HepG2 (cell line): ENCODE measurements at regions not wholly inside any gene's neighbourhood (a gene's known extent, or its start where the extent isn't known, plus 50 kb on each side); places are given as distances from the start of the nearest gene placed in this dataset.

ENCODE experiments used
- ATAC-seq: fragments of 200-7000 bp; cut with Tn5 transposase; 3 replicates; pipeline ENCODE4 v1.9.1; 2020; ENCODE audit warnings: mild to moderate bottlenecking, moderate library complexity
- BruUV-seq: library from RNA; stranded (reverse); fragments of 400-500 nt; replicated peaks from 2 replicates; lab custom pipeline; 2021; lab: Mats Ljungman, UMichigan
- CTCF ChIA-PET: fragments of 300-600 bp; formaldehyde crosslinking; extraction: SDS; loops from one replicate; lab custom pipeline; 2021; ENCODE audit warnings: low total read pairs, inconsistent platforms, low intra/inter-chr PET ratio; lab: Yijun Ruan, JAX
- POLR2A ChIA-PET: fragments of 350-600 bp; sonication (Branson Sonifier 250); formaldehyde crosslinking; loops from one replicate; lab custom pipeline; 2020; ENCODE audit warnings: antibody characterized with exemption, inconsistent platforms; lab: Yijun Ruan, JAX
- DNase-seq: peaks from one replicate; pipeline ENCODE4 v3.0.0-alpha.2; 2015; ENCODE audit warnings: low spot score
- FAIRE-seq: peaks from 3 replicates; lab custom pipeline; 2011; peaks lifted over from hg19 to GRCh38; lab: Jason Lieb, UNC
- H2AFZ ChIP-seq: one replicate; pipeline ENCODE4 v1.6.1; 2011; ENCODE audit warnings: low read length, inconsistent platforms
- H3K27ac ChIP-seq: fragments of 300-600 bp; 3 replicates; pipeline ENCODE4 v1.8.0; 2011; ENCODE audit warnings: mixed run types, mild to moderate bottlenecking, mixed read lengths, low read length, inconsistent platforms; ENCODE audit not compliant: insufficient read depth; ENCODE audit errors: extremely low read length
- H3K27me3 ChIP-seq, 2 experiments: fragments of 200-600 bp in 1 of 2; 2 replicates in 1 of 2; 3 replicates in 1 of 2; pipeline versions ENCODE4 v1.6.0 to v1.8.0; 2011; ENCODE audit warnings: low read length in 2 of 2, mild to moderate bottlenecking in 2 of 2, moderate library complexity in 2 of 2, inconsistent platforms in 1 of 2; ENCODE audit not compliant: insufficient read depth in 2 of 2, control insufficient read depth in 1 of 2
- H3K36me3 ChIP-seq, 2 experiments: fragments of 200-600 bp in 1 of 2; replicated peaks in 1 of 2; 2 replicates in 1 of 2; 3 replicates in 1 of 2; pipeline versions ENCODE4 v1.5.1 to v1.8.0; 2011; ENCODE audit warnings: low read length in 2 of 2, inconsistent platforms in 1 of 2; ENCODE audit not compliant: insufficient read depth in 2 of 2, control insufficient read depth in 1 of 2
- H3K4me1 ChIP-seq: 2 replicates; pipeline ENCODE4 v1.5.1; 2012; ENCODE audit warnings: low read length, inconsistent platforms; ENCODE audit not compliant: insufficient read depth
- H3K4me2 ChIP-seq: 2 replicates; pipeline ENCODE4 v1.6.0; 2011; ENCODE audit warnings: low read depth, low read length, inconsistent platforms
- H3K4me3 ChIP-seq, 3 experiments: fragments of 200-600 bp in 1 of 3; sonication (generic), shearing (Covaris generic) in 1 of 3; replicated peaks in 1 of 3; 2 replicates each; pipeline ENCODE4 v1.5.1; 2011 to 2016; ENCODE audit warnings: low read length in 3 of 3, inconsistent platforms in 2 of 3, low read depth in 2 of 3, mild to moderate bottlenecking in 2 of 3, control low read depth in 1 of 3, mixed read lengths in 1 of 3; ENCODE audit not compliant: insufficient read depth in 1 of 3
- H3K79me2 ChIP-seq: one replicate; pipeline ENCODE4 v1.6.1; 2011; ENCODE audit warnings: low read length, inconsistent platforms; ENCODE audit not compliant: insufficient read depth
- H3K9ac ChIP-seq: 2 replicates; pipeline ENCODE4 v1.6.0; 2011; ENCODE audit warnings: mild to moderate bottlenecking, low read depth, low read length, inconsistent platforms; ENCODE audit not compliant: insufficient read depth
- H3K9me3 ChIP-seq: 2 replicates; pipeline ENCODE4 v1.5.1; 2012; ENCODE audit warnings: mild to moderate bottlenecking, low read length
- H4K20me1 ChIP-seq: 2 replicates; pipeline ENCODE4 v1.6.0; 2011; ENCODE audit warnings: inconsistent platforms, mild to moderate bottlenecking, low read length, moderate library complexity; ENCODE audit not compliant: insufficient read depth
- HDAC2 ChIP-seq: sonication (generic); formaldehyde crosslinking; IDR thresholded peaks from 2 replicates; pipeline ENCODE4 v1.4.0; 2020; ENCODE audit warnings: missing genetic modification reagents
- KDM6A ChIP-seq: IDR thresholded peaks from 2 replicates; pipeline ENCODE4 v1.6.1; 2016; ENCODE audit warnings: low read depth
- MAX ChIP-seq: IDR thresholded peaks from 2 replicates; pipeline ENCODE4 v1.6.1; 2012; ENCODE audit warnings: inconsistent platforms
- PRDM15 ChIP-seq: sonication (generic); formaldehyde crosslinking; IDR thresholded peaks from 2 replicates; pipeline ENCODE4 v1.4.0; 2020; ENCODE audit warnings: missing genetic modification reagents
- RAD21 ChIP-seq: fragments of 450-650 bp; formaldehyde crosslinking; IDR thresholded peaks from 2 replicates; pipeline ENCODE4 v1.5.0; 2020; ENCODE audit warnings: mild to moderate bottlenecking
- SOX5 ChIP-seq: IDR thresholded peaks from 2 replicates; pipeline ENCODE4 v1.6.1; 2016; ENCODE audit warnings: borderline replicate concordance
- XBP1 ChIP-seq: sonication (generic); formaldehyde crosslinking; IDR thresholded peaks from 2 replicates; pipeline ENCODE4 v1.5.0; 2020; ENCODE audit warnings: missing genetic modification reagents
- ZNF10 ChIP-seq: sonication (generic); formaldehyde crosslinking; IDR thresholded peaks from 2 replicates; pipeline ENCODE4 v1.4.0; 2020; ENCODE audit warnings: mild to moderate bottlenecking, low read depth, missing genetic modification reagents, borderline replicate concordance
- ZNF333 ChIP-seq: sonication (generic); formaldehyde crosslinking; IDR thresholded peaks from 2 replicates; pipeline ENCODE4 v1.4.0; 2020; ENCODE audit warnings: mild to moderate bottlenecking, missing genetic modification reagents, borderline replicate concordance
- ZNF550 ChIP-seq: sonication (generic); formaldehyde crosslinking; IDR thresholded peaks from 2 replicates; pipeline ENCODE4 v1.4.0; 2020; ENCODE audit warnings: mild to moderate bottlenecking, missing genetic modification reagents, borderline replicate concordance
- ZNF646 ChIP-seq: sonication (generic); formaldehyde crosslinking; IDR thresholded peaks from 2 replicates; pipeline ENCODE4 v1.9.0; 2021; ENCODE audit warnings: mild to moderate bottlenecking, missing genetic modification reagents
- ZNF713 ChIP-seq: sonication (generic); formaldehyde crosslinking; IDR thresholded peaks from 2 replicates; pipeline ENCODE4 v1.4.0; 2020; ENCODE audit warnings: mild to moderate bottlenecking, missing genetic modification reagents
- ZNF766 ChIP-seq: sonication (generic); formaldehyde crosslinking; IDR thresholded peaks from 2 replicates; pipeline ENCODE4 v1.5.0; 2020; ENCODE audit warnings: missing genetic modification reagents, borderline replicate concordance
- WGBS: methylation state at CpG from one replicate; pipeline ENCODE4 v1.1.6; 2017; ENCODE audit warnings: low lambda C conversion rate; 5-methylcytosine and 5-hydroxymethylcytosine counted together
- in situ Hi-C: cut with HindIII; loops from 2 replicates; pipeline ENCODE4 v1.10.0; 2017; ENCODE audit warnings: low pct_unique_long_range_greater_than_20kb; ENCODE audit not compliant: extremely low pct_ligation_motif_present
- intact Hi-C: fragments of 100-400 bp; cut with micrococcal nuclease; formaldehyde crosslinking; loops from one replicate; pipeline ENCODE4 v1.10.0; 2022; ENCODE audit not compliant: unreplicated experiment

GRCh38 chr18:37935086-37935485 lies 369.5 kb upstream of the CELF4 start:
- ChIA-PET CTCF (no interaction called here), POLR2A (no interaction called here)
- H3K79me2 ChIP-seq, result no peaks in the 10 kb centered on the region
- intact Hi-C loops (no loop called here), in situ Hi-C loops (no loop called here)
- no peak overlapping the region for H3K9ac ChIP-seq
- H2AFZ ChIP-seq, result no peak overlapping the region
- WGBS, result 5% methylated on average over 2 of the region's 2 CpGs
- H4K20me1 ChIP-seq, result no peaks in the 10 kb centered on the region
- H3K27ac ChIP-seq, result no peak overlapping the region
- no peak for ATAC-seq
- H3K4me2 ChIP-seq, result no peak overlapping the region
- no peaks in the 10 kb centered on the region for H3K27me3 ChIP-seq
- H3K4me1 ChIP-seq, result no peaks in the 10 kb centered on the region
- TF ChIP-seq ZNF766 (CRISPR knock-in tag) (no peak), ZNF646 (CRISPR knock-in tag) (no peak), RAD21 (CRISPR knock-in tag) (no peak), PRDM15 (CRISPR knock-in tag) (no peak), KDM6A (no peak), ZNF550 (CRISPR knock-in tag) (no peak), HDAC2 (CRISPR knock-in tag) (no peak), ZNF333 (CRISPR knock-in tag) (no peak), SOX5 (CRISPR knock-in tag) (no peak), ZNF10 (CRISPR knock-in tag) (no peak), MAX (no peak), XBP1 (CRISPR knock-in tag) (no peak), ZNF713 (CRISPR knock-in tag) (no peak)
- FAIRE-seq, result no peak
- BruUV-seq, result no TSS peak
- no peak overlapping the region for H3K4me3 ChIP-seq
- H3K9me3 ChIP-seq, result no peaks in the 10 kb centered on the region
- H3K36me3 ChIP-seq, result no peaks in the 10 kb centered on the region
- no peak for DNase-seq
